Coronary artery (tissue), 2 donors: ENCODE measurements at regions not wholly inside any gene's neighbourhood (a gene's known extent, or its start where the extent isn't known, plus 50 kb on each side); places are given as distances from the start of the nearest gene placed in this dataset.

ENCODE experiments used
- DNase-seq: peaks from one replicate; pipeline ENCODE4 v3.0.0-alpha.2; 2017; ENCODE audit warnings: low spot score
- H3K27ac ChIP-seq, 2 donors: fragments of 200-600 bp; sonication (generic); one replicate each; pipeline ENCODE4 v1.5.1; 2016 to 2019
- H3K4me3 ChIP-seq: fragments of 200-600 bp; sonication (generic); 2 replicates; pipeline ENCODE4 v1.5.1; 2016; ENCODE audit warnings: mild to moderate bottlenecking, moderate library complexity
- TF ChIP-seq, protein P1 (sequence below): fragments of 200-600 bp; sonication (generic); IDR thresholded peaks from one replicate; pipeline ENCODE4 v1.5.1; 2019; ENCODE audit warnings: antibody characterized with exemption

GRCh38 chr7:51517187-51517586, 200.6 kb upstream of the COBL start:
- DNase-seq: no peak
- no peak overlapping the region for H3K4me3 ChIP-seq
- H3K27ac ChIP-seq: no peak overlapping the region
- TF ChIP-seq, protein P1, sequence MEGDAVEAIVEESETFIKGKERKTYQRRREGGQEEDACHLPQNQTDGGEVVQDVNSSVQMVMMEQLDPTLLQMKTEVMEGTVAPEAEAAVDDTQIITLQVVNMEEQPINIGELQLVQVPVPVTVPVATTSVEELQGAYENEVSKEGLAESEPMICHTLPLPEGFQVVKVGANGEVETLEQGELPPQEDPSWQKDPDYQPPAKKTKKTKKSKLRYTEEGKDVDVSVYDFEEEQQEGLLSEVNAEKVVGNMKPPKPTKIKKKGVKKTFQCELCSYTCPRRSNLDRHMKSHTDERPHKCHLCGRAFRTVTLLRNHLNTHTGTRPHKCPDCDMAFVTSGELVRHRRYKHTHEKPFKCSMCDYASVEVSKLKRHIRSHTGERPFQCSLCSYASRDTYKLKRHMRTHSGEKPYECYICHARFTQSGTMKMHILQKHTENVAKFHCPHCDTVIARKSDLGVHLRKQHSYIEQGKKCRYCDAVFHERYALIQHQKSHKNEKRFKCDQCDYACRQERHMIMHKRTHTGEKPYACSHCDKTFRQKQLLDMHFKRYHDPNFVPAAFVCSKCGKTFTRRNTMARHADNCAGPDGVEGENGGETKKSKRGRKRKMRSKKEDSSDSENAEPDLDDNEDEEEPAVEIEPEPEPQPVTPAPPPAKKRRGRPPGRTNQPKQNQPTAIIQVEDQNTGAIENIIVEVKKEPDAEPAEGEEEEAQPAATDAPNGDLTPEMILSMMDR: no peak

DNA sequence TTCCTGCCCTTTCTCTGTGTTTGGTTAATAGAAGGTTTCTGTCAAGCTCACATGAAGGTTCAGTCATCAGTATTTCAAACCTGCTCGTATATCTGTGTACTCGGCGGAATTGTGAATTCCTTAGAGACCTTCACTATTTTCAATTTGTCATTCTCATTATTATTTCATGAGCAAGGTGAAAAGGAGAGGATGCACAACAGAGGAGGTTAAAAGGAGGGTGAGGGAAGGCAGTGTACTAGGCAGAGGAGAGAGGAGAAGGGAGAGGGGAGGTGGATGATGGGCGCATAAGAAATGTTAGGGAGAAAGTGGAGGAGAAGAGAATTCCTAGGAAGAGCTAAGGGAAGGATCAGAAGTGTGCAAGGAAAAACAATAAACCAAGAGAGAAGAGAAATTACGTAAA, 185.0 kb upstream of the COBL start:
- H3K27ac ChIP-seq: no peak overlapping the region
- TF ChIP-seq, protein P1: no peak
- H3K4me3 ChIP-seq: no peak overlapping the region
- DNase-seq: no peak

- Histone ChIP-seq H3K27ac (no peak overlapping the region), H3K4me3 (no peak overlapping the region)
- TF ChIP-seq, protein P1: no peak
- DNase-seq: no peak
Measured at GRCh38 chr7:51482976-51483375, 166.4 kb upstream of the COBL start.

DNA sequence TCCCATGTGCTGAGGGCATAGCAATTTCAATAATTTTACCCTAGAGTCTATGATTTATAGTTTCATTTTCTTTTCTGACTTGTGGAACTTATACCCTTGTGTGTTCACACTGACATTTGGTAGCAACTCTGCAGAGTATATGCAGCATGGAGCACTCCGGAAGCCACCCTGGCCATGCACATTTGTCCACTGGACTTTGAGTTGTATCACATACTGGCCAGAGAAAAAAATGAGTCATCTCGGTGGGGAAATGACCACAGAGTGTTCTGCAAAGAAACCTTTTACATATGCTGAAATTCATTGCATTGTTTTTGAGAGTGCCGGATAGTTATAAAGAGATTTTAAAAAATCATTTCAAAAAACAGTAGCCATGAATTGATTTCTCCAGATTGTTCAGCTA, 164.8 kb upstream of the COBL start:
- no peak overlapping the region for H3K27ac ChIP-seq
- no peak for DNase-seq
- no peak overlapping the region for H3K4me3 ChIP-seq
- TF ChIP-seq, protein P1: no peak

- Histone ChIP-seq H3K27ac (no peak overlapping the region), H3K4me3 (no peak overlapping the region)
- TF ChIP-seq, protein P1: no peak
- no peak for DNase-seq
Measured at GRCh38 chr7:51477819-51478218, 161.2 kb upstream of the COBL start.

- DNase-seq: no peak
- TF ChIP-seq, protein P1: no peak
- Histone ChIP-seq H3K4me3 (no peak overlapping the region), H3K27ac (no peak overlapping the region)
Measured at GRCh38 chr7:51477323-51477722, 160.7 kb upstream of the COBL start.

- TF ChIP-seq, protein P1: no peak
- Histone ChIP-seq H3K4me3 (no peak overlapping the region), H3K27ac (no peak overlapping the region)
- no peak for DNase-seq
Measured at GRCh38 chr7:51476026-51476425, 159.4 kb upstream of the COBL start.
